ENCODE measurements at regions not wholly inside any gene's neighbourhood (a gene's known extent, or its start where the extent isn't known, plus 50 kb on each side); places are given as distances from the start of the nearest gene placed in this dataset.

DNA sequence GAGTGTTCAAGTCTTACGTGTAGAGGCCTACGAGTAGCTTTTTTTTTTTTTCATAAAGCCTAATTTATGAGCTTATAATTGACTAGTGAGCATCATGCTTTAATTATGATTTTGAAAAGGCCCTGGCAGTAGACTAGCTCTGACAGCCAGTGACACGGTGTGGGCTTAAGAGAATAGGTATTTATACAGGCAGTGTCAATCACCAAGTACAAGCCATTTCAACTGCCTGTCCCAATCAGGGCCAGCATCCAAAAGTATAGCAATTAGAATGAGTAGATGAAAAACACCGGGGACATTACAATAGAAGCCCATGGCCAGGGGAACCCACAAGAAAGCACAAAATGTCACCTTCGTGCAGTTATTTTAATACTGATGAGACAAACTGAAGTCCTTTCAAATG is 552.8 kb downstream of the CAAP1 start:
- no peak for TF ChIP-seq RAD21 (IDR thresholded peaks at IDR 0.05; ENCODE audit: low read depth)
- TF ChIP-seq NFIC (IDR thresholded peaks at IDR 0.05): no peak
- no peak for TF ChIP-seq ZBTB7A (IDR thresholded peaks at IDR 0.05; ENCODE audit: low read depth)
- TF ChIP-seq EP300 (IDR thresholded peaks at IDR 0.05; ENCODE audit: borderline replicate concordance): no peak
- no peak for TF ChIP-seq TEAD4 (IDR thresholded peaks at IDR 0.05)
- no peak for TF ChIP-seq TAF1 (IDR thresholded peaks at IDR 0.05; ENCODE audit: low read depth)
- no peak for TF ChIP-seq YY1 (IDR thresholded peaks at IDR 0.05; ENCODE audit: low read depth)
- TF ChIP-seq, protein P1, sequence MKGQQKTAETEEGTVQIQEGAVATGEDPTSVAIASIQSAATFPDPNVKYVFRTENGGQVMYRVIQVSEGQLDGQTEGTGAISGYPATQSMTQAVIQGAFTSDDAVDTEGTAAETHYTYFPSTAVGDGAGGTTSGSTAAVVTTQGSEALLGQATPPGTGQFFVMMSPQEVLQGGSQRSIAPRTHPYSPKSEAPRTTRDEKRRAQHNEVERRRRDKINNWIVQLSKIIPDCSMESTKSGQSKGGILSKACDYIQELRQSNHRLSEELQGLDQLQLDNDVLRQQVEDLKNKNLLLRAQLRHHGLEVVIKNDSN (IDR thresholded peaks at IDR 0.05): no peak
- no peak for TF ChIP-seq CEBPB (IDR thresholded peaks at IDR 0.05)
- TF ChIP-seq, protein P2, sequence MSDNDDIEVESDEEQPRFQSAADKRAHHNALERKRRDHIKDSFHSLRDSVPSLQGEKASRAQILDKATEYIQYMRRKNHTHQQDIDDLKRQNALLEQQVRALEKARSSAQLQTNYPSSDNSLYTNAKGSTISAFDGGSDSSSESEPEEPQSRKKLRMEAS (IDR thresholded peaks at IDR 0.05): no peak
- TF ChIP-seq EGR1 (IDR thresholded peaks at IDR 0.05): no peak
- TF ChIP-seq TCF12 (IDR thresholded peaks at IDR 0.05; ENCODE audit: low read depth): no peak
- TF ChIP-seq CREB1 (IDR thresholded peaks at IDR 0.05; ENCODE audit: low read depth): no peak
- TF ChIP-seq FOXM1 (IDR thresholded peaks at IDR 0.05; ENCODE audit: borderline replicate concordance, low read depth): no peak

DNA sequence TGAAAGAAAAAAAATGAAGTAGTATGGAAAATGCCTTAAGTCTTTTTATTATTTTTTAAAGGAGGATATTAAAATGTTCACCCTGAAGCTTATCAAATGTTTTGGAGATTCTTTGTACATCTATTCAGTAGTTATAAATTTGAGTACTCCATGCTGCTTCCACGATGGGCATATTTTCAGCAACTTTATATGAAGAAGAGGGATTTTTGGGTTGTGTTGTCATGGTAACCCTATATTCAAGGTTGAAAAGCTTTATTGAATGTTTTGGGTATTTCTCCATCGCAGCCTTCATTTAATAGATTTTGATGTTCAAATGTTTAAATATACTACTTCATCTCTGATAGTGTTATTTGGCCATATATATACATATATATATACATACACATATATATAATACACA is 557.5 kb downstream of the CAAP1 start:
- TF ChIP-seq EP300 (IDR thresholded peaks at IDR 0.05; ENCODE audit: borderline replicate concordance): no peak
- TF ChIP-seq, protein P3, sequence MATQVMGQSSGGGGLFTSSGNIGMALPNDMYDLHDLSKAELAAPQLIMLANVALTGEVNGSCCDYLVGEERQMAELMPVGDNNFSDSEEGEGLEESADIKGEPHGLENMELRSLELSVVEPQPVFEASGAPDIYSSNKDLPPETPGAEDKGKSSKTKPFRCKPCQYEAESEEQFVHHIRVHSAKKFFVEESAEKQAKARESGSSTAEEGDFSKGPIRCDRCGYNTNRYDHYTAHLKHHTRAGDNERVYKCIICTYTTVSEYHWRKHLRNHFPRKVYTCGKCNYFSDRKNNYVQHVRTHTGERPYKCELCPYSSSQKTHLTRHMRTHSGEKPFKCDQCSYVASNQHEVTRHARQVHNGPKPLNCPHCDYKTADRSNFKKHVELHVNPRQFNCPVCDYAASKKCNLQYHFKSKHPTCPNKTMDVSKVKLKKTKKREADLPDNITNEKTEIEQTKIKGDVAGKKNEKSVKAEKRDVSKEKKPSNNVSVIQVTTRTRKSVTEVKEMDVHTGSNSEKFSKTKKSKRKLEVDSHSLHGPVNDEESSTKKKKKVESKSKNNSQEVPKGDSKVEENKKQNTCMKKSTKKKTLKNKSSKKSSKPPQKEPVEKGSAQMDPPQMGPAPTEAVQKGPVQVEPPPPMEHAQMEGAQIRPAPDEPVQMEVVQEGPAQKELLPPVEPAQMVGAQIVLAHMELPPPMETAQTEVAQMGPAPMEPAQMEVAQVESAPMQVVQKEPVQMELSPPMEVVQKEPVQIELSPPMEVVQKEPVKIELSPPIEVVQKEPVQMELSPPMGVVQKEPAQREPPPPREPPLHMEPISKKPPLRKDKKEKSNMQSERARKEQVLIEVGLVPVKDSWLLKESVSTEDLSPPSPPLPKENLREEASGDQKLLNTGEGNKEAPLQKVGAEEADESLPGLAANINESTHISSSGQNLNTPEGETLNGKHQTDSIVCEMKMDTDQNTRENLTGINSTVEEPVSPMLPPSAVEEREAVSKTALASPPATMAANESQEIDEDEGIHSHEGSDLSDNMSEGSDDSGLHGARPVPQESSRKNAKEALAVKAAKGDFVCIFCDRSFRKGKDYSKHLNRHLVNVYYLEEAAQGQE (IDR thresholded peaks at IDR 0.05; ENCODE audit: low read depth): no peak

DNA sequence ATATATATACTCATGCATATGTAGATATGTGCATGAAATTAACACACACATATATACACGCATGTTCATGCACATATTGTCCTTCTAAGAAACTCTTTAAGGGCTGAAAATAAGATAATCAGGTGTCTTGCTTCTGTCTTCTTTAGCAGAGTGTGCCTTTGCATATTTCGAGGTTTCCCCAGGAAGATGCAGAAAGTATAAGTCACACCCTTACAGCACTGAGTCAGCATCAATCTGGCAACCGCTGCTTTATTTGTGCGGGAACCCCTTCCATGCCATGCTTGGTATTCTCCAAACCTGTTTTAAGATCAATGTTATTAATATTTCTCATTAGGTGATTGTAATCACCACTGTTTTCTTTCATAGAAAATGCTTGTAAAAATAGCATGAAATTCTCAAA is 557.9 kb downstream of the CAAP1 start:
- TF ChIP-seq EP300 (IDR thresholded peaks at IDR 0.05; ENCODE audit: borderline replicate concordance): no peak
- TF ChIP-seq, protein P1 (IDR thresholded peaks at IDR 0.05): no peak
- no peak for TF ChIP-seq YY1 (IDR thresholded peaks at IDR 0.05; ENCODE audit: low read depth)
- no peak for TF ChIP-seq EGR1 (IDR thresholded peaks at IDR 0.05)
- TF ChIP-seq, protein P3 (IDR thresholded peaks at IDR 0.05; ENCODE audit: low read depth): no peak
- TF ChIP-seq, protein P2 (IDR thresholded peaks at IDR 0.05): no peak
- no peak for TF ChIP-seq NFIC (IDR thresholded peaks at IDR 0.05)
- no peak for TF ChIP-seq ZBTB7A (IDR thresholded peaks at IDR 0.05; ENCODE audit: low read depth)

DNA sequence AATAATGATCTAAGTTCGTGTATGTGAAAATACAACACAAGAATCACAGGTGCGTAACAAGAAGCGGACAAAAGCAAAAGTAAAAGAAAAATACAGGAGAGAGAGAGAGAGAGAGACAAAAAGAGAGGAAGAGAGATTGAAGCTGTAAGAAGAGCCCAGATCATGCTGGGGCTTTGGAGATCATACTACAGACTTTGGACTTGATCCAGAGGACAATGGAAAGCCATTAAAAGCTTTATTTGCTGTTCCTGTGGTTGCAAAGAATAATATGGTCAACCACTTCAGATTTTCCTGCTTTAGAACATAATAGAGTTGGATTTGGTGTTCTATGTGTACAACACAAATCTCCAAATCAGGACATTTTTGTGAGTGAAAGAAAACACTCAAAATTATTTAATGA is 561.4 kb downstream of the CAAP1 start:
- TF ChIP-seq, protein P1 (IDR thresholded peaks at IDR 0.05): no peak
- TF ChIP-seq TAF1 (IDR thresholded peaks at IDR 0.05; ENCODE audit: low read depth): no peak
- TF ChIP-seq NFIC (IDR thresholded peaks at IDR 0.05): no peak
- TF ChIP-seq CREB1 (IDR thresholded peaks at IDR 0.05; ENCODE audit: low read depth): no peak
- no peak for TF ChIP-seq RAD21 (IDR thresholded peaks at IDR 0.05; ENCODE audit: low read depth)
- TF ChIP-seq EP300 (IDR thresholded peaks at IDR 0.05; ENCODE audit: borderline replicate concordance): no peak
- no peak for TF ChIP-seq TCF12 (IDR thresholded peaks at IDR 0.05; ENCODE audit: low read depth)
- TF ChIP-seq, protein P3 (IDR thresholded peaks at IDR 0.05; ENCODE audit: low read depth): no peak
- TF ChIP-seq TEAD4 (IDR thresholded peaks at IDR 0.05): no peak
- TF ChIP-seq EGR1 (IDR thresholded peaks at IDR 0.05): no peak
- TF ChIP-seq CEBPB (IDR thresholded peaks at IDR 0.05): no peak
- no peak for TF ChIP-seq ZBTB7A (IDR thresholded peaks at IDR 0.05; ENCODE audit: low read depth)
- TF ChIP-seq, protein P2 (IDR thresholded peaks at IDR 0.05): no peak
- TF ChIP-seq YY1 (IDR thresholded peaks at IDR 0.05; ENCODE audit: low read depth): no peak
- no peak for TF ChIP-seq FOXM1 (IDR thresholded peaks at IDR 0.05; ENCODE audit: borderline replicate concordance, low read depth)

Measured in Ishikawa (cell line).